ENCODE measurements at regions not wholly inside any gene's neighbourhood (a gene's known extent, or its start where the extent isn't known, plus 50 kb on each side); places are given as distances from the start of the nearest gene placed in this dataset.

DNA sequence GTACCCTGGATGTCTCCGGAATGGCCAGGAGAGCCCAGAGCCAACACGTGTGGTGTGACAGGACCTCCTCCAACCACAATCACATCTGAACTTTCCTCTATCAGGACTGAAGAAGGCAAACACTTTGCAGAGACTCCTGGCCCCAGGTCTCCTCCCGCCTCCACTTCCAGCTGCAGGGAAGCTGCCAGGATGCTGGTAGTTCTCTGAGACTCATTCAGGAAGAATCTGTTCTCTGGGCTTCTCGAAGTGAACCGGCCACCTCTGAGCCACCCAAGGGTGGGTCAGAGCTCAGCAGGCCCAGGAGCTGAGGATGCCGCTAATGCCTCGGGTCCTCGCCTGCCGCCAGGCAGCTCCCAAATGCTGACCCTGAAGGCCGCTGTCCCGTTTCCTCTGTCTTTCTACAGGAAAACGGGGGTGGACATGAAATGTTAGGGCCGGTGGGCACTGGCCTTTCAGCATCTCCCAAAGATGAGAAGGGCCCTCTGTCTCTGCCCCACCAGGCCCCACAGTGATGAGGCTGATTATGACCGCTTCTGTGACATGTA, 789.9 kb downstream of the BRD1 start:
- no peaks in the 10 kb centered on the region for H3K4me1 ChIP-seq (ENCODE audit: control insufficient read depth, insufficient read depth, low read length)
- H3K56ac ChIP-seq (ENCODE audit: extremely low read depth, insufficient read depth, low read length), result no peak overlapping the region
- intact Hi-C loops (cut with micrococcal nuclease) (no loop called here), dilution Hi-C loops (cut with HindIII; ENCODE audit: low sequenced_read_pairs, unreplicated experiment) (no loop called here), in situ Hi-C loops (cut with MboI; ENCODE audit: low sequenced_read_pairs) (no loop called here)
- H3K4ac ChIP-seq (ENCODE audit: low read depth, low read length), result no peak overlapping the region
- H2BK20ac ChIP-seq (ENCODE audit: low read depth, low read length), result no peak overlapping the region
- H4K20me1 ChIP-seq (ENCODE audit: insufficient read depth, low read length), result no peaks in the 10 kb centered on the region
- H4K8ac ChIP-seq (ENCODE audit: low read depth in 2 of 2, low read length in 2 of 2), result no peak overlapping the region
- 50% methylated on average over 2 of the region's 14 CpGs; no CpG with 5 or more reads in 1 of the 2 experiments for WGBS, 2 experiments (ENCODE audit: extremely low coverage in 2 of 2, insufficient read length in 1 of 2)
- H4K5ac ChIP-seq (ENCODE audit: low read depth, low read length), result no peak overlapping the region
- H3K4me3 ChIP-seq (ENCODE audit: insufficient read depth, low read depth, low read length), result no peak overlapping the region
- H3K9me3 ChIP-seq (ENCODE audit: control insufficient read depth, insufficient read depth, low read length), result peaks cover 58% of the 10 kb centered on the region
- no peak overlapping the region for H2AFZ ChIP-seq (replicated peaks; ENCODE audit: low read length, poor library complexity)
- no peaks in the 10 kb centered on the region for H3K79me1 ChIP-seq (ENCODE audit: low read depth in 1 of 2, low read length in 2 of 2)
- ATAC-seq (ENCODE audit: low read depth) (no peak), DNase-seq (no peak)
- no peaks in the 10 kb centered on the region for H3K27me3 ChIP-seq (ENCODE audit: control insufficient read depth, insufficient read depth, low read length)
- H3K4me2 ChIP-seq (ENCODE audit: low read depth, low read length), result no peak overlapping the region
- no peak for TF ChIP-seq RCOR1 (IDR thresholded peaks at IDR 0.05; ENCODE audit: insufficient replicate concordance, low read length)
- TF ChIP-seq SMC3 (IDR thresholded peaks at IDR 0.05; ENCODE audit: low read depth, low read length), result no peak
- TF ChIP-seq, protein P1, sequence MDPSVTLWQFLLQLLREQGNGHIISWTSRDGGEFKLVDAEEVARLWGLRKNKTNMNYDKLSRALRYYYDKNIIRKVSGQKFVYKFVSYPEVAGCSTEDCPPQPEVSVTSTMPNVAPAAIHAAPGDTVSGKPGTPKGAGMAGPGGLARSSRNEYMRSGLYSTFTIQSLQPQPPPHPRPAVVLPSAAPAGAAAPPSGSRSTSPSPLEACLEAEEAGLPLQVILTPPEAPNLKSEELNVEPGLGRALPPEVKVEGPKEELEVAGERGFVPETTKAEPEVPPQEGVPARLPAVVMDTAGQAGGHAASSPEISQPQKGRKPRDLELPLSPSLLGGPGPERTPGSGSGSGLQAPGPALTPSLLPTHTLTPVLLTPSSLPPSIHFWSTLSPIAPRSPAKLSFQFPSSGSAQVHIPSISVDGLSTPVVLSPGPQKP (IDR thresholded peaks at IDR 0.05; ENCODE audit: borderline replicate concordance, low read depth, low read length), result no peak
- no peak for TF ChIP-seq BHLHE40 (IDR thresholded peaks at IDR 0.05; ENCODE audit: low read depth, low read length)
- TF ChIP-seq, protein P2, sequence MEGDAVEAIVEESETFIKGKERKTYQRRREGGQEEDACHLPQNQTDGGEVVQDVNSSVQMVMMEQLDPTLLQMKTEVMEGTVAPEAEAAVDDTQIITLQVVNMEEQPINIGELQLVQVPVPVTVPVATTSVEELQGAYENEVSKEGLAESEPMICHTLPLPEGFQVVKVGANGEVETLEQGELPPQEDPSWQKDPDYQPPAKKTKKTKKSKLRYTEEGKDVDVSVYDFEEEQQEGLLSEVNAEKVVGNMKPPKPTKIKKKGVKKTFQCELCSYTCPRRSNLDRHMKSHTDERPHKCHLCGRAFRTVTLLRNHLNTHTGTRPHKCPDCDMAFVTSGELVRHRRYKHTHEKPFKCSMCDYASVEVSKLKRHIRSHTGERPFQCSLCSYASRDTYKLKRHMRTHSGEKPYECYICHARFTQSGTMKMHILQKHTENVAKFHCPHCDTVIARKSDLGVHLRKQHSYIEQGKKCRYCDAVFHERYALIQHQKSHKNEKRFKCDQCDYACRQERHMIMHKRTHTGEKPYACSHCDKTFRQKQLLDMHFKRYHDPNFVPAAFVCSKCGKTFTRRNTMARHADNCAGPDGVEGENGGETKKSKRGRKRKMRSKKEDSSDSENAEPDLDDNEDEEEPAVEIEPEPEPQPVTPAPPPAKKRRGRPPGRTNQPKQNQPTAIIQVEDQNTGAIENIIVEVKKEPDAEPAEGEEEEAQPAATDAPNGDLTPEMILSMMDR (conservative IDR thresholded peaks at IDR 0.05; ENCODE audit: low read depth, low read length), result no peak
- no peak for TF ChIP-seq RAD21 (IDR thresholded peaks at IDR 0.05; ENCODE audit: low read length)
- no peaks in the 10 kb centered on the region for H3K36me3 ChIP-seq (ENCODE audit: control insufficient read depth, insufficient read depth, low read length)
- no peak overlapping the region for H2AK9ac ChIP-seq (replicated peaks; ENCODE audit: low read depth, low read length, poor library complexity)
- no peak overlapping the region for H3K23ac ChIP-seq (ENCODE audit: low read depth, low read length)
- no peak overlapping the region for H4K91ac ChIP-seq (ENCODE audit: insufficient read depth, low read depth, low read length)
- no peak overlapping the region for H2AK5ac ChIP-seq (ENCODE audit: low read depth, low read length)
- no peak overlapping the region for H2BK15ac ChIP-seq (ENCODE audit: low read depth, low read length)
- POLR2A ChIA-PET (ENCODE audit: unreplicated experiment), result no interaction called here
- no peak overlapping the region for H2BK120ac ChIP-seq (ENCODE audit: low read depth, low read length)
- H3K27ac ChIP-seq (ENCODE audit: insufficient read depth, low read length), result no peak overlapping the region
- no peaks in the 10 kb centered on the region for H3K9me1 ChIP-seq (ENCODE audit: insufficient read depth, low read length)
- no peak overlapping the region for H3K9ac ChIP-seq (ENCODE audit: low read depth, low read length)
- no peak overlapping the region for H3K18ac ChIP-seq (ENCODE audit: low read depth, low read length)
- no peak overlapping the region for H2BK5ac ChIP-seq (ENCODE audit: low read depth, low read length, poor library complexity, severe bottlenecking)
- BruUV-seq (replicated peaks), result no TSS peak
- CTCF ChIA-PET, result no interaction called here
- H3K14ac ChIP-seq (replicated peaks; ENCODE audit: low read depth, low read length), result no peak overlapping the region

Data from IMR-90 (cell line).